SK-N-SH treated with all-trans-retinoic acid at 6 μM for 48 hours (cell line): ENCODE measurements at regions not wholly inside any gene's neighbourhood (a gene's known extent, or its start where the extent isn't known, plus 50 kb on each side); places are given as distances from the start of the nearest gene placed in this dataset.
A peak's percentile ranks its signal among the peaks of the same experiment; 100 is the strongest.

Source experiments
- ATAC-seq: fragments of 200-7000 bp; cut with Tn5 transposase; 3 replicates; pipeline ENCODE4 v1.9.1; 2020; ENCODE audit warnings: mild to moderate bottlenecking, moderate library complexity
- ARNTL ChIP-seq: fragments of 450-650 bp; formaldehyde crosslinking; IDR thresholded peaks from 2 replicates; pipeline ENCODE4 v1.5.0; 2020; ENCODE audit warnings: low read depth, mild to moderate bottlenecking, moderate library complexity, borderline replicate concordance
- CREB5 ChIP-seq: fragments of 250-450 bp; sonication (Bioruptor Pico); IDR thresholded peaks from 2 replicates; pipeline ENCODE4 v1.5.1; 2020; ENCODE audit warnings: low read depth, mild to moderate bottlenecking, moderate library complexity
- CSDC2 ChIP-seq: fragments of 250-450 bp; sonication (Bioruptor Pico); IDR thresholded peaks from 2 replicates; pipeline ENCODE4 v1.5.0; 2020; ENCODE audit warnings: mild to moderate bottlenecking, moderate library complexity
- CSRNP3 ChIP-seq: fragments of 250-450 bp; sonication (Bioruptor Pico); IDR thresholded peaks from 2 replicates; pipeline ENCODE4 v1.5.1; 2021; ENCODE audit warnings: mild to moderate bottlenecking, moderate library complexity
- ESRRG ChIP-seq: fragments of 250-450 bp; sonication (Bioruptor Pico); IDR thresholded peaks from 2 replicates; pipeline ENCODE4 v1.6.1; 2021; ENCODE audit warnings: mild to moderate bottlenecking
- GLIS3 ChIP-seq: fragments of 250-450 bp; sonication (Bioruptor Pico); IDR thresholded peaks from 2 replicates; pipeline ENCODE4 v1.5.0; 2020; ENCODE audit warnings: mild to moderate bottlenecking, moderate library complexity
- ISL1 ChIP-seq: fragments of 250-450 bp; sonication (Bioruptor Pico); IDR thresholded peaks from 2 replicates; pipeline ENCODE4 v2.1.2; 2022; ENCODE audit warnings: mild to moderate bottlenecking, moderate library complexity
- PATZ1 ChIP-seq: fragments of 250-450 bp; sonication (Bioruptor Pico); IDR thresholded peaks from 2 replicates; pipeline ENCODE4 v1.8.0; 2020; ENCODE audit warnings: mild to moderate bottlenecking, moderate library complexity, borderline replicate concordance
- PPARA ChIP-seq: fragments of 250-450 bp; sonication (Bioruptor Pico); IDR thresholded peaks from 2 replicates; pipeline ENCODE4 v1.5.0; 2020; ENCODE audit warnings: mild to moderate bottlenecking, borderline replicate concordance
- RARB ChIP-seq: fragments of 250-450 bp; sonication (Bioruptor Pico); IDR thresholded peaks from 2 replicates; pipeline ENCODE4 v1.8.0; 2021; ENCODE audit warnings: mild to moderate bottlenecking, moderate library complexity
- TCF4 ChIP-seq: fragments of 250-450 bp; sonication (Bioruptor Pico); IDR thresholded peaks from 2 replicates; pipeline ENCODE4 v1.8.0; 2021; ENCODE audit warnings: mild to moderate bottlenecking, moderate library complexity, borderline replicate concordance
- TOX ChIP-seq: fragments of 250-450 bp; sonication (Bioruptor Pico); IDR thresholded peaks from 2 replicates; pipeline ENCODE4 v1.8.0; 2021; ENCODE audit warnings: mild to moderate bottlenecking, moderate library complexity, borderline replicate concordance
- TSHZ2 ChIP-seq: fragments of 250-450 bp; sonication (Bioruptor Pico); IDR thresholded peaks from 2 replicates; pipeline ENCODE4 v1.5.0; 2020; ENCODE audit warnings: mild to moderate bottlenecking, moderate library complexity
- ZC3H10 ChIP-seq: fragments of 250-450 bp; sonication (Bioruptor Pico); IDR thresholded peaks from 2 replicates; pipeline ENCODE4 v1.5.1; 2021; ENCODE audit warnings: mild to moderate bottlenecking, moderate library complexity
- ZFP3 ChIP-seq: fragments of 250-450 bp; sonication (Bioruptor Pico); IDR thresholded peaks from 2 replicates; pipeline ENCODE4 v1.5.0; 2020; ENCODE audit warnings: mild to moderate bottlenecking, moderate library complexity
- ZFP30 ChIP-seq: fragments of 450-650 bp; formaldehyde crosslinking; IDR thresholded peaks from 2 replicates; pipeline ENCODE4 v1.5.0; 2022; ENCODE audit warnings: mild to moderate bottlenecking, moderate library complexity
- ZNF565 ChIP-seq: fragments of 450-650 bp; formaldehyde crosslinking; conservative IDR thresholded peaks from 2 replicates; pipeline ENCODE4 v1.5.0; 2020; ENCODE audit warnings: low read depth, mild to moderate bottlenecking, moderate library complexity
- ZNF70 ChIP-seq: fragments of 450-650 bp; formaldehyde crosslinking; IDR thresholded peaks from 2 replicates; pipeline ENCODE4 v1.5.0; 2020; ENCODE audit warnings: mild to moderate bottlenecking, moderate library complexity
- ZNF8 ChIP-seq: fragments of 450-650 bp; formaldehyde crosslinking; IDR thresholded peaks from 2 replicates; pipeline ENCODE4 v1.5.0; 2020; ENCODE audit warnings: mild to moderate bottlenecking, moderate library complexity

GRCh38 chr4:52198294-52198693 is 147.2 kb downstream of the SPATA18 start:
- TF ChIP-seq ARNTL (CRISPR knock-in tag) (no peak), GLIS3 (CRISPR knock-in tag) (no peak), TSHZ2 (CRISPR knock-in tag) (no peak), ZFP30 (CRISPR knock-in tag) (no peak), ZFP3 (no peak), ZC3H10 (no peak), ZNF70 (CRISPR knock-in tag) (no peak), CSDC2 (CRISPR knock-in tag) (no peak), TCF4 (CRISPR knock-in tag) (no peak), ZNF8 (CRISPR knock-in tag) (no peak), PPARA (CRISPR knock-in tag) (no peak)
- no peak for ATAC-seq

GRCh38 chr4:52199574-52200338 is 148.7 kb downstream of the SPATA18 start:
- no peak for ATAC-seq
- 0 out of 2 replicates have a peak, but pooled peaks have one; percentile 27 for TF ChIP-seq CREB5
- TF ChIP-seq RARB, result no peak
- TF ChIP-seq TOX (CRISPR knock-in tag), result no peak
- TF ChIP-seq CSRNP3 (CRISPR knock-in tag), result no peak
- TF ChIP-seq ZNF8 (CRISPR knock-in tag), result no peak
- TF ChIP-seq ZNF565 (CRISPR knock-in tag), result no peak
- TF ChIP-seq ISL1 (CRISPR knock-in tag), result peak; percentile 67
- no peak for TF ChIP-seq TSHZ2 (CRISPR knock-in tag)
- TF ChIP-seq CSDC2 (CRISPR knock-in tag), result no peak
- no peak for TF ChIP-seq ARNTL (CRISPR knock-in tag)
- no peak for TF ChIP-seq ESRRG (CRISPR knock-in tag)
- TF ChIP-seq PATZ1 (CRISPR knock-in tag), result no peak
- TF ChIP-seq ZNF70 (CRISPR knock-in tag), result no peak
- TF ChIP-seq, all 23 proteins: peak for 2

GRCh38 chr4:52200339-52200725 is 149.2 kb downstream of the SPATA18 start:
- ATAC-seq, result no peak
- no peak for TF ChIP-seq ISL1 (CRISPR knock-in tag)
- TF ChIP-seq GLIS3 (CRISPR knock-in tag), result no peak
- 0 out of 2 replicates have a peak, but pooled peaks have one; percentile 3 for TF ChIP-seq CREB5
- no peak for TF ChIP-seq CSRNP3 (CRISPR knock-in tag)
- TF ChIP-seq RARB, result no peak
